ENCODE measurements at regions not wholly inside any gene's neighbourhood (a gene's known extent, or its start where the extent isn't known, plus 50 kb on each side); places are given as distances from the start of the nearest gene placed in this dataset.
"Not testable (repeated sequence)": the region's sequence is repeated elsewhere in the genome, so short reads cannot be mapped to it uniquely, and the experiment has no call there.

DNA sequence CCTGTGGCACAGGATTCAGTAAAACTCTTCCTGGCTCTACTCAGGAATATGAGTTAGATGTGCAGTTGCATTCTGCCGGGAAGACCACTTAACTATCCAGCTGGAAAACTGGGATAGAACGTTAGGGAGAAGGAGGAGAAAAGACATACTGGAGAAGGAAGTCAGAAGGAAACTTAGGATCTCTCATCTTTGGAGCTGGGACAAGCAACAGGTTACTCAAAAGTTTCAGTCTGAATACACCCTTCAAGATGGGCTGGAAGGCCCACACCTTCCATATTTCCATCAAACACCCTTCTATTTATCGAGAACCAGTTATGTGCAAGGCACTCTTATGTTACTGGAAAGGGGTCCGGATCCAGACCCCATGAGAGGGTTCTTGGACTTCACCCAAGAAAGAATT is 440.4 kb upstream of the NRP1 start:
- DNase-seq, result no peak

DNA sequence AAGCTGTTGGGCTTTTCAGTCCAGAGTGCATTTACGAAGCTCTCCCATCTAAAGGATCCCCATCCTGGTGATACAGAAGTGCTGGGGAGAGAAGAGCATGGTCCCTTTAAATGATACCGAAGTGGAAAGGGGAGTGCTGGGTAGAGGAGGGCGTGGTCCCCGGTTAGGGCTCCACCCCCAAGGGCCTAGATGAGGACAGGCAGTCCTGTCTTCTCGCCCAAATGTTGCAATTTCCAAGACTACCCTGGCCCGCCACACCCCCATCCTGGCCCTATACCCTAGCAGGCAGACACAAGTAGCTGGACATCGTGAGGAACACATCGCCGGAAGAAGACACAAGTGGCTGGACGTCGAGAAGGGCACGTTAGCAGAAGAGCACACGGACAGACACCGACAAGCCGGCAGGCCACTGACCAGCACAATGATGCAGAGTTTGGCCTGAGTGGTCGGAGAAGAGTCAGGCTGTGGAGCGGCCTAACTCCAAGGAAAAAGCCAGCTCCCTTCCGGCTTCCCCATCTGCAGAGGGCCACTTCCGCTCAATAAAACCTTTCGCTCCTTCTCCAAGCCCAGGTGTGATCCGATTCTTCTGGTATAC is 439.5 kb upstream of the NRP1 start:
- DNase-seq, result no peak

DNA sequence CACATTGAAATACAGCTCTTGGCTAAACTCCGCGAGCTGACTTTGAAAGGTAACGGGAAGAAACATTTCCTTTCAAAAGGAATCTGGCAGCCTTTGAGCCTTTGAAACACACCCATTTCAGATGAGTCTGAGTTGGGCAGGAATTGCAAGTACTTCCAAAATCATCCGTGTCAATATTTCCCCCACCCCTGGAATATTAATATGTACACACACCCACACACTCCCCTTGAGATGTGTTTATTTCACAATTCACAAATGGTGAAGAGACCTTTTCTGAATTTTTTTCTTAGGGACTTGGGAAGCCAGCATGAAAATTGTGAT is 438.7 kb upstream of the NRP1 start:
- no peak for DNase-seq

DNA sequence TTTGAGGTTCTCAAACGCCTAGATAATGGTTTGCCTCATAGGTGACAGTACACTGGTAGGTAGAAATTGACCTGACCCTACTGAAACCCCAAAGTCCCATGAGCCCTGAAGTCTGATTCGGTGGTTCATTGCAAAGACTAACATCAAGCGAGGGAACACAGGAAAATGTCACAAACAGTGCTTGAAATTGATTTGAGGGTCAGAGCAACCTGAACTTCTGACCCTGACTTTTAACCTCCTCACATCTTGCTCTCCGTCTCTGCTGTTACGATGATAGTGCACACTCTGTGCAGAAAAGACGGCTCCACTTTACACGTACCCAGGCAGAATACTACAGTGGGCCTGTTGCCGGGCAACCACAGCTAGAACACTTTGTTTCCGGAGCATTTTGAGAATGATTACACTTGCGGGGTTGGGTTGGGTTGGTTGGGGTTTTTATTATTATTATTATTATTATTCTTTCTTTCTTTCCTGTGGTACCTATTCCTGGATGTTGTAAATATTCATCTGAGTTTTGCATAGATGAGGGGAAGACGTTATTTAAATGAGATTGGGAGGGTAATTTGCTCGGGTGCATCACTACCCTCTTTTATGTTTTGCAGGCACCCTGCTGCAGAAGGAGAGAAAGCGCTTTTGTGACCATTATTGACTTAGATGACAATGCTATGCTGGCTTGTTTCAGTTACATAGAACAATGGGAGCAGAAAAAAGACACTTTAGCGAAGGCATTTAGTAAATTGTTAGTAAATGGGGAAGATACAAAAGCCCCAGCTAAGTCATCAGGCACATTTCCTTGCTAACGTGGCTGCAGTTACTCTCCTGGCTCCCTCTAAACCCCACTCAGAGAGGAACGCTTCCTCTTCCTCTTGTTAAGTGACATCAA is 438.1 kb upstream of the NRP1 start:
- DNase-seq, result no peak

DNA sequence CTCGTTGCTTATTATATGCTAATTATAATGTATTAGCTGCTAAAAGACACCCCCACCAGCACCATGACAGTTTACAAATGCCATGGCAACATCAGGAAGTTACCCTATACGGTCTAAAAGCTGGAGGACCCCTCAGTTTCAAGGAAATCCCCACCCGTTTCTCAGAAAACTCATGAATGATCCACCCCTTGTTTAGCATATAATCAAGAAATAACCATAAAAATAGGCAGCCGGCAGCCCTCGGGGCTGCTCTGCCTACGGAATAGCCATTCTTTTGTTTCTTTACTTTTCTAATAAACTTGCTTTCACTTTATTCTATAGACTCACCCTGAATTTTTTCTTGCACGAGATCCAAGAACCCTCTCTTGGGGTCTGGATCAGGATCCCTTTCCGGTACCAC is 437.4 kb upstream of the NRP1 start:
- DNase-seq, result not testable (repeated sequence)

DNA sequence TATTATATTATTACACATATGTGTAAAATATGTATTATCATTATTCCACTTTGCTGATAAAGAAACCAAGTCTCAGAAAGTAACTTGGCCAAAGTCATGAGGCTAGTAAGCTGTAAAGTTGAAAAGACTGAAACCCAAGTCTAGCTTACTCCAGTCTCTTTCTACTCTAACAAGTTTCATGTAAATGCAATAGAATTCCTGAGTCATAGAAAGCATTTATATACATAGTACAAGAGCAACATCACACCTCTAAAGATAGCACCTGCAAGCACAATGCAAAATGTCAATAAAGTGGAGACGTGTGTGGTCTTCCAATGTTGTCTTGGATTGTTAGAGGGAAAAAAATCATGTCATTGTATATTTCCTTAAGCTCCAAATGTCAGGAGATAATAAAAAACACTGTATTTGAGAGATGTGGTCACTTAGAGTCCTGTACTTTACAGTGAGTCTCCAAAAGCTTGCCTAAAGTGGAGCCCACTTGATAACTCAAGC is 430.3 kb upstream of the NRP1 start:
- DNase-seq, result no peak

DNA sequence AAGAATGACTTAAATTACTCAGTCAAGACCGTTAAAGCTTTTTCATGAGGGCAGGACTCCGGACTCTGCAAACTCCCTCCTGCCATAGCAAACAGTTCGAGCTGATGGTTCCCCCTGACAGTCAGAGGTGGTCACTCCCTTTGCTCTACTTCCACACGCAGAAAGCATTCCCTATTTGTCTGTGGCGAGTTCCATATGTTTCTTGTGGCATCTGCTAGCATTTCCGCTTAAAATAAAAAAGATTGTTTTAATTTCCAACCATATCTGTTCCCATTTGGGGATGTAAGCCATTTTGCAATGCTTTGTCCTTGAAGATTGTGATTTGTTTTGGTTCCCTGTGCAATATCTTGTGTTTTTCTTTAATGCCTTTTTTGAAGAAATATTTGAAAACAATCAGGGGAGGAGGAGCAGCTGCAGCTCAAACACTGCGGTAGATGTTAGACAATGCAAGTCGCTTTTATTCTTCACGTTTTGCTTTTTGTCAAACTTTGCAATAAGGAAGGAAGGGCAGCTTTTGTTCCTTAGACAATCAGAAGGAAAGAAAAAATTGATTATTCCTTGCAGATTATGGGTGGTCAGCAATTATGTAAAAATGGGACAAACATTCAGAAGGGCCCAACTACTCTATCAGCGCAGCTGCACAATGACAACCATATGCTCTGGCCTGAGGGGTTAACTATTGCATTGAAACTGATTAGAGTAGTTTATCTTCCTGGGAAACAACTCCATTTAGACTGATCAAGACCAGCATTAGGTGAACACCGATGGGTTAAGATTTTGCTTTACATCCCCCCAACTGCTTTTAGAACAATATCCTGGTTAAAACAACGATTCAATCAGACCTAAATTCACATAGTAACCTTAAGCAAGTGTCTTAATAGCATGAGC is 425.8 kb upstream of the NRP1 start:
- DNase-seq, result no peak

DNA sequence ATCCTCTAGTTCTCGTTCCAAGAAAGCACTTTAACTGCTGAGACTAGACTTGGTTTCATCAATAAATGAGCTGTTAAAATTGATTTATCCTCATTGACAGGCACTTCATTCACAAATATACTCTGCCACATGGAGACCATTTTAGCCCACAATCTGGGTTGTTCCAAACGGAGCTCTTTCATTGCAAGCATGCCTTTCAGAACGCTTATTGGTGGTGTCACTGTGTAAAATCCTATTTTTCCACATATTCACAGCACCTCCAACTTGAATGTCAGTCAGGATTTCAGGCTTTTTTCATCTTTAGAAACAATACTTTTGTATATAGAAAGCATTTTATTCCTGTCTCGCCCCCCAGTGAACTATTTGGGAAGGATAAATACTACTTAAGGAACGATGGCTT is 424.7 kb upstream of the NRP1 start:
- DNase-seq, result no peak

DNA sequence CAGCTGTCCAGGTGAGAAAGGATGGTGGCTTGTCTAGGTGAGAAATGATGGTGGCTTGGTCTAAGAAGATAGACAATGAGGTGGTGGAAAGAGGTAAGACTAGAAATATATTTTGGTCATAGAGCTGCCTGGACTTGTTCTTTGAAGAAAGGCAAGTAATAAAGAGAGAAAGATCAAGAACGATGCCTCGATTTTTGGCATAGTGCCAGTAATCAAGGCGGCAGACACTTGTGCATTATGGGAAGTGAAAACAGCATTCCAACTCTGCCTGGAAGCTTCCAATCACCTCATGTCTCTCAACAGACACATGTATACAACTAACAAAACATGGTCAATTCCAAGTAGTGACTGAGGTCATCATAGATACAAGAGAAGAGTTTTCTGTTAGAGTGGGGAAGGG is 423.8 kb upstream of the NRP1 start:
- no peak for DNase-seq

DNA sequence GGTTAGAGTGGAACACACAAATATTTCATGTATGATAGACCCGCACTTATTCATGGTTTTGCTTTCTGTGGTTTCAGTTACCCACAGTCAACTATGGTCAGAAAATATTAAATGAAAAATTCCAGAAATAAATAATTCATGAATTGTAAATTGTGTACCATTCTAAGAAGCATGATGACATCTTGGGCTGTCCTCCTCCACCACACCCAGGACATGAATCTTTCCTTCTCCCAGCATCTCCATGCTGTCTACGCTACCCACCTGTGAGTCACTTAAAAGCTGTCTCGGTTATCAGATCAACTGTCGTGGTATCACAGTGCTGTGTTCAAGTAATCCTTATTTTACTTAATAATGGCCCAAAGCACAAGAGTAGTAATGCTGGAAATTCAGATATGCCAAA is 419.6 kb upstream of the NRP1 start:
- no peak for DNase-seq

DNA sequence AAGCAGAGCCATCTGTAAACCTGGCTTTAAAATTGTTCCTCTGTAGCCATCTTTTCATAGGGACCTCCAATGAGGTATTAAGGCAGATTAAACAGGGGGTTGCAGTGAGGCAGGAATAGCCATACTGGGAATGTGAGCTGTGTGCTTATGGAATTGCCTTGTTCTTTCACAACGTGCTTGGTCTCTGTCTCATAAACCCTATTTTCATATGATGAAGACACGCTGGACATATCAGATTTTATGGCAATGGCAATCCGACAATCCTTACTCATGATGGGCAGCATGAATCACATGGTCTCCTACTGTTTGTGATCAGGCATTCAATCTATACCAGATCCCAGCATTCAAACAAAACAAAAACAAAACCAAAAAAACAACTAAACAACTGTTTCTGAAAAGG is 418.9 kb upstream of the NRP1 start:
- no peak for DNase-seq

DNA sequence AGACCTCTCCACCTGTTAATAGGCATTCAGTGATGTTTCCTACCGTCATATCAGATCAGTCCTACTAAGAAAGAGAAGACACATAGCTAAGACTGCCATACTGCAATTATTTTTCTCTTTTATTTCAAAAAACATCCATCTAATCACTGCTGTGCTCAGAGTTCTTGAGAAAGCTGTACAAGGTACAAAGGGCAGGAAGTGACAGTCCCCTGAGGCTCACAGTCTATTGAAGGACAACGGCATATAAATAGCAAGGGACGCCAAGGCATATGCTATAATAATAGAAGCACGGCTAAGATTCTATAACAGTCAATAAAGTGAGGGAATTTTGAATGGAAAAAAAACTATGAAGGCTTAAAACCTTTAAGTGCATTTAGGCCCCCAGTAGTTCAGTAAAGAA is 415.3 kb upstream of the NRP1 start:
- DNase-seq, result no peak

DNA sequence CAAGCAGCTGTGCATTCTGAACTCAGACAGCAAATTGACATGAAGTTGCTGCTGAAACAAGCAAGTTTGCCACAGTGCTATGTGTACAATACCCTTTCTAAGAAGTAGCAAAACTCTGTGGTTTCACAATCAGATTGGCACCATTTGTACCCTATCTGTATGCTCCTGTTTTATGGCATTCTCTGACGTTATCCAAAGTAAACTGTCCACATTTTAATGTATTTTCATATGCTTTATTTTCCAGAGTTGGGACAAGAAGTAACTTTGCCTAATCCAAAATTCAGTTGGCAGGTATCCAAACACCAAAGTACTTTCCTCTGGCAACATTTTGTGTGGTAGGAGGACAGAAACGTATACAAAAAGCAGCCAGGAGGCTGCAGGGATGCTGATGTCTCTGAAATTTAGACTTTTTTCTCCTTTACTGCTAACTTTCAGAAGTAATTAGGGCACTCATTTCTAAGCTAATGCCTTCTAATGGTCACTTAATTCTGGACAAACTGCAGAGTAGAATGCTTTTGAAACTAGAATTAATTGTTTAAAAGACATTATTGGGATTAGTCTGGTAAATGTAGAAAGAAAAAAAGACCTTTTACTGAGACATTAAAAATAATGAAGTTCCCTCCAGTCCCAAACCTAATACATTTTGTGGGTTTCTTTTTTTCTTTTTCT is 414.7 kb upstream of the NRP1 start:
- no peak for DNase-seq

DNA sequence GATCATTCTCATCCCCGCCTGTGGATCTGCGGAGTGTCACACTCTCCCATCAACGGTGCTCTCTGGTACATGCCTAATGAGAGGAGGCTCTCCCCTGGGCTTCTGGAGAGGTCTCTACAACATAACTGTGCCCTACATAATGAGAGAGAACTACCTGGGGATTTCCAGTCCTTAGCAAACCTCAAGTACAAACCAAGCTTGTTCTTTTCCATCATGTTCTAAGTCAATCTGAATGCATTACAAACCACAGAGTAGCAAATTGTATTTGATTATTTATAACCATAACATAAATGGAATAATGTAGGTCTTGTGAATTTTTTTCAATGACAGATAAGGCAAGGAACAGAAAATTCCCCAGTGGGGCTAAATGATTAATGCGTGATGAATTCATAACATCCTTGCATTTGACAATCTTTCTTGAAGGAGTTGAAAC is 412.4 kb upstream of the NRP1 start:
- no peak for DNase-seq

DNA sequence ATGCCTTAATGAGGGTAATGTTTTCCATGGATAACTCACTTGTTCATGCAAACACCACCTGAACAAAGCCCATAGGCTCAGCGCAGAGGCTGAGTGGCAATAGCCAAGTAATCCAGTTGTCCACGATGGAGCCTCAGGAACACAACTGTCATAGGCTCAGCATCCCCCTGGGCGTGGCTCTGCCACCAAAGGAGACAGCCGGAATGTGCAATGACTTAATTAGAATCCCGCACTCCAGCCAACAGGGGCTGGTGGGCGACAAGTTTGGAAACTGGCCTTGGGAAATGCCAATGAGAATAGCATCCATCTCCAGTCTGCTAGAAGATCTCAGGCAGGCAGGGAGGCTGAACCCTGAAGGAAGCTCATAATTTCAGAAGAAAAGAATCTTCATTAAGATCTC is 411.7 kb upstream of the NRP1 start:
- no peak for DNase-seq

DNA sequence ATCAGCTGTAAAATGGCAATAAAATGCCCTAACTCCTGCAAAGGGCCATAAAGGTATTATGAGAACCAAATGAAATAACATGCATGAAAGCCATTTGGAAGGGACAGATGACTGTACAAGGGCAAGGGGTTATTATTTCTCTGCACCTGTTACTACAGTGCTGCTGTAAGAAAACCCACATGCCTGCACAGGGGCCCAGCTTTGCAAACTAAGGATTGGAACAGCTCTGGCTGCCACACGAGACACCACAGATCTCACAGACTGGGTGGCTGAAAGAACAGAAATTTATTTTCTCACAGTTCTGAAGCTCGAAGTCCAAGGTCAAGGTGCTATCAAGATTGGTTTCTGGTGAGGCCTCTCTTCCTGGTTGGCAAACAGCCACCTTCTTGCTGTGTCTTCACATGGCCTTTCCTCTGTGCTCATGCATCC is 409.0 kb upstream of the NRP1 start:
- DNase-seq, result no peak

DNA sequence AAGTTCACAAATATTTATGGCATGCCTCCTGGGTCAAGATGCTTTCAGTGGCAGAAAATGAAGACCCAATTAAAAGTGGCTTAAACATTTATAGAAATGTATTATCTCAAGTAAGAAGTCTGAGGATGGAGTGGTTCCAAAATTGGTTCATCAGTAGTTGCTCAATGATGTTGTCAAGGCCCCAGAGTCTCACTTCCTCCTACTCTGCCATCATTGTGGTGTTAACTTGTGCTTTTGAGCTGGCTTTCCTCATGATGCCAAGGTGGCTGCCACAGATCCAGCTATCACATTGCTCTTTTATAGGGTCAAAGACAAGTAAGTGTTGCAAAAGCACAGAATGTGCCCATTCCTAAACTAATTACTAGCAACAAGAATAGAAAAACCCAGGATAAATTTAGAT is 404.6 kb upstream of the NRP1 start:
- DNase-seq, result no peak

DNA sequence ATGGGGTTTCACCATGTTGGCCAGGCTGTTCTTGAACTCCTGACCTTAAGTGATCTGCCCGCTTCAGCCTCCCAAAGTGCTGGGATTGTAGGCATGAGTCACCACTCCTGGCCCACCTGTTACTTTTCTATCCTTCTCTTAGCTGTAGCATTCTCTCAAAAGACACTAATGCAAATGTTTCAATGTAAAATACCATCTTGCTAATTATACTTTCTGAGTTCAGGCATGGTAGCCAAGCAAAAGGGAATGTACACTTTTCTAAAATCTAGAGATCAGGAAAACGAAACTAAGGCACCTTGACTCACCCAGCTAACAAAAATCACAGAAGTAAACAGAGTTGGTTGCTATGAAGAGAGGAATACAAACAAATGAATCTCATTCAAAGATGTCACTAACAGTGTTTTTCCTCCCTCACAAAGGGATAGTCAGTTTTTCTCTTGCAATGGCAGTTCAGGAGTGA is 401.0 kb upstream of the NRP1 start:
- DNase-seq, result no peak

DNA sequence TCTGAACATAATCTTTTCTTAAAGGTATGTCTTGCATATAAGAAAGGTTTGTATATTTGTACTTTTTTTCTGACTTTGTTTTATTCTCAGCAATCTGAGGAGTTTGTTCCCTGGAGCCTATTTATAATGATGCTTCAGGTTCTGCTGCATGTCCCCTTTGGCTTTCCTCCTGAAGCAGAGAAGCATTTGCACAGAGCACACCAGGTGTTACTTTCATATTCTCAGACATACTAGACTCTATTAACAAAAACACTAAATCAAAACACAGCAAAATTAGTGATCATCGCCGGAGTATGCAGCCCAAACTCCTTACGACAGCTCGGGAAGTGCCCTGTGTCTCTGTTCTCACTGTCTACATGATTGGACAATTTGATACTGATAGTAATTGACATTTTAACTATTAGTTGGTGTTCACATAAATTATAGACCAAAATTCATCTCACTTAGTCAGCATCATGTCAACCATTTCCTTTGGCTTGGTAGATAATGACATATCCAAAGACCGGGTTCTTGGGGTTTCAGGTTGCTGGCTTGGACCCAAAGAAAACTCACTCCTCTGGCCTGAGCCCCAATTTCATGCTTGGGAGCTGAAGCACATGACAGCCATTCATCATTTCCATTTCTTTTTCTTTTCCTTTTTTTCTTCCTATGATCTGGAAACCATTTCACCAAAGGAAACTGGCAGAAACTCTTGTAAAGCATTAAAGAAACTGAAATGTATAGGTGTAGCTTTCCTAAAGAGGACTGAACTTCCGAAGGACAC is 400.1 kb upstream of the NRP1 start:
- DNase-seq, result no peak

DNA sequence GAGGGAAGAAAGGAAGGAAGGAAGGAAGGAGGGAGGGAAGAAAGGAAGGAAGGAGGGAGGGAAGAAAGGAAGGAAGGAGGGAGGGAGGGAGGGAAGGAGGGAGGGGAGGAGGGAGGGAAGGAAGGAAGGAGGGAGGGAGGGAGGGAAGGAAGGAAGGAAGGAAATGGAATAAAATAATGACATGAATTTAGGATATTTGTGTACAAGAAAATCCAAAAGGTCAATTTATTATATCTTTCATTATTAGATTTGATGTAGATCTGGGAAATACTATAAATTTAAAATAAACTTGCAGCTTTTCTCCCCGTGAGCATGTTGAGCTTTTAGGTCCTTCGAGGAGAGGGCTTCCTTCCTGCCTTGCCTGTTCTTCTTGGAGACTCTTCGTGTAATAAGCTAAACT is 398.6 kb upstream of the NRP1 start:
- no peak for DNase-seq

DNA sequence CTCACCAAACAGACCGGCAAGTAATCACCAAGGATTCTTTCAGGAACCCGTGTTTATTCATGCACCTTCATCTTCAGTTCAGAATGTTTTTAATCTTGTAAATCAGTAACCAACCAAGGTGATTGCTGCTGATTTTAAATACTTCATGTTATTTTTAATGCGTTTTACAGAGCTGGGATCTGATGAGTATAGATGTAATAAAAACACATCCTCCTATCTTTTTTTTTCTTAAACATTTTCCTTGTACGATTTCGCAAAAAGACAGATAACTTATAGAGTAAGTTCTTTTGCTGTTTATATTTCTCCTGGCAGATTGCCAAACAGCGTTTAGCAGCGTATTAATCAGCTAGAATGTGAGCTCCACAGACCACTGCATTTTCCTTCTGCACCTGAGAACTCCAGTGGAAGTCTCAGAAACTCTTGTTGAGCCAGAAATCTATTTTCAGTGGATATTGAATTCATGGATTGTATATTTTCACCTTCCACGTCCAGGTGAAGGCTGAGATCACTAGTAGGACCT is 397.8 kb upstream of the NRP1 start:
- no peak for DNase-seq

DNA sequence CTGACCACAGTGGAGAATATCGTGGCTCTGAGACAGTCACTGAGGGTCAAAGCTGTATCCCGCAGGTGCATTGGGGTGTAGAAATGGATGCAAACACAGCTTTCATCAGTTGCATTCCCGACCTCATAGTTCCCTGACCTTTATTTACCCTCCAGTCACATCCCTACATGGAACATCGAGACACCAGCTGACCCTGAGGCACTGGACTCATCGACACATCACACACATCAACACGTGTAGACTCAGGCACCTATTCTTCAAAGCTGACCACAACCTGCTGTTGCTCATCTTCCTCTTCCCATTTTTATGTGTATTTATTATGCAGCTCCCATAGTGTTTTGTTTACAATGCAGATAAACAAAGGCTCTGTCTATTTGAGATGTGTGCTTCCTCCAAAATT is 396.9 kb upstream of the NRP1 start:
- DNase-seq, result no peak
